Duodenal mucosa (tissue), 2 donors: ENCODE measurements at regions not wholly inside any gene's neighbourhood (a gene's known extent, or its start where the extent isn't known, plus 50 kb on each side); places are given as distances from the start of the nearest gene placed in this dataset.
"Not testable (repeated sequence)": the region's sequence is repeated elsewhere in the genome, so short reads cannot be mapped to it uniquely, and the experiment has no call there.

Experiments used
- H3K27ac ChIP-seq: one replicate; pipeline ENCODE4 v1.7.0; 2013; ENCODE audit warnings: low read depth, low read length
- H3K27me3 ChIP-seq, 2 donors: one replicate each; pipeline ENCODE4 v1.7.0; 2013; ENCODE audit warnings: low read length in 2 of 2, control low read depth in 1 of 2; ENCODE audit not compliant: insufficient read depth in 2 of 2, control insufficient read depth in 1 of 2
- H3K36me3 ChIP-seq, 2 donors: one replicate each; pipeline ENCODE4 v1.7.0; 2013; ENCODE audit warnings: low read length in 2 of 2, control low read depth in 1 of 2; ENCODE audit not compliant: insufficient read depth in 2 of 2, control insufficient read depth in 1 of 2
- H3K4me1 ChIP-seq, 2 donors: one replicate each; pipeline ENCODE4 v1.7.0; 2013; ENCODE audit warnings: low read length in 2 of 2, control low read depth in 1 of 2; ENCODE audit not compliant: insufficient read depth in 2 of 2, control insufficient read depth in 1 of 2
- H3K4me3 ChIP-seq, 2 donors: one replicate each; pipeline ENCODE4 v1.7.0; 2013; ENCODE audit warnings: low read length in 2 of 2, low read depth in 1 of 2
- H3K9ac ChIP-seq, 2 donors: one replicate each; pipeline ENCODE4 v1.7.0; 2013; ENCODE audit warnings: low read length in 2 of 2, low read depth in 1 of 2
- H3K9me3 ChIP-seq, 2 donors: one replicate each; pipeline ENCODE4 v1.7.0; 2013; ENCODE audit warnings: low read length in 2 of 2, control low read depth in 1 of 2; ENCODE audit not compliant: control insufficient read depth in 1 of 2

GRCh38 chr2:67169417-67170140, 227.6 kb upstream of the ETAA1 start:
- Histone ChIP-seq H3K27me3 (no peaks in the 10 kb centered on the region), H3K36me3 (no peaks in the 10 kb centered on the region), H3K4me1 (no peaks in the 10 kb centered on the region), H3K4me3 (no peak overlapping the region), H3K27ac (no peak overlapping the region), H3K9me3 (no peaks in the 10 kb centered on the region), H3K9ac (no peak overlapping the region)

GRCh38 chr2:67179526-67179925, 217.6 kb upstream of the ETAA1 start:
- no peak overlapping the region for H3K27ac ChIP-seq
- H3K36me3 ChIP-seq: no peaks in the 10 kb centered on the region
- H3K9me3 ChIP-seq: no peaks in the 10 kb centered on the region
- no peaks in the 10 kb centered on the region for H3K27me3 ChIP-seq
- no peaks in the 10 kb centered on the region for H3K4me1 ChIP-seq
- H3K9ac ChIP-seq: no peak overlapping the region
- no peak overlapping the region for H3K4me3 ChIP-seq

DNA sequence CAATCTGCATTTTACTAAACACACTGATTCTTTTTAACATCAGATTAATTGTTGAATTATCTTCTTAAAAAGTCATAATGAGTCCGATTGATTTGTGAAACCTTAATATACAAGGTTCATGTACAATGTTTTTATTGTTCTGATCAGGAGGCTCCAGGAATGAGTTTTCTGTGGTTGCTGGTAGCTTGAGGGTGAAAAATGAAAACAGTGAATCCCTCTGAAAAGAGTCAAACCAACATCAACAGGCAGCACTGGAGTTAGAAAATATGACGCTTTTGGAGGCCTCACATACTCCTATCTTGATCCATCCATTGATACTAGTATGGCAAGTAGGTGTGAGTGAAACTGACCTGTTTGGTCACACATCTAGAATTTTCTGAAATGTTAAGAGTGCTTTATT, 216.3 kb upstream of the ETAA1 start:
- H3K9me3 ChIP-seq: no peaks in the 10 kb centered on the region
- no peaks in the 10 kb centered on the region for H3K27me3 ChIP-seq
- H3K9ac ChIP-seq: no peak overlapping the region
- H3K4me3 ChIP-seq: no peak overlapping the region
- H3K36me3 ChIP-seq: no peaks in the 10 kb centered on the region
- H3K4me1 ChIP-seq: no peaks in the 10 kb centered on the region
- H3K27ac ChIP-seq: no peak overlapping the region

- Histone ChIP-seq H3K4me1 (no peaks in the 10 kb centered on the region), H3K27me3 (no peaks in the 10 kb centered on the region), H3K9me3 (no peaks in the 10 kb centered on the region), H3K9ac (no peak overlapping the region), H3K27ac (no peak overlapping the region), H3K36me3 (no peaks in the 10 kb centered on the region), H3K4me3 (no peak overlapping the region)
Measured at GRCh38 chr2:67182884-67183283, 214.2 kb upstream of the ETAA1 start.

DNA sequence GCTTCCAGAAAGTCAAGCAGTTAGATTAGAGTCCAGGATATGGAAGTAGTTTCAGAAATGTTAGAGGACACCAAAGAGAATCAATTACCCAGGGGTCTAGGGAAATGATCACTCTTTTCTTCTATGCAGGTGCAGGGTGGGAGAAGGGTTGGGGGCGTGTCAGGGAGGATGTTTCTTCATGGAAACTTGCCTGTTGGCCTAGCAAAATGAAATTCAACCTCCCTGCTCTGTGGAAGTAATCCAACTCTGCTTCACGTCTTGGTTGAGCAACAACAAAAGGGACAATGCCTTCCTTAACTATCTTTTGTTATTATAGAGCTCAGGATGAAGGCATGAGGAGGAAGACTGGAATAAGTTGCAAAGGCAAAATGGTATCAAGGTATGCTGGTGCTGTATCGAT, 210.8 kb upstream of the ETAA1 start:
- Histone ChIP-seq H3K27me3 (no peaks in the 10 kb centered on the region), H3K4me1 (no peaks in the 10 kb centered on the region), H3K27ac (no peak overlapping the region), H3K36me3 (no peaks in the 10 kb centered on the region), H3K9me3 (no peaks in the 10 kb centered on the region), H3K9ac (no peak overlapping the region), H3K4me3 (no peak overlapping the region)

DNA sequence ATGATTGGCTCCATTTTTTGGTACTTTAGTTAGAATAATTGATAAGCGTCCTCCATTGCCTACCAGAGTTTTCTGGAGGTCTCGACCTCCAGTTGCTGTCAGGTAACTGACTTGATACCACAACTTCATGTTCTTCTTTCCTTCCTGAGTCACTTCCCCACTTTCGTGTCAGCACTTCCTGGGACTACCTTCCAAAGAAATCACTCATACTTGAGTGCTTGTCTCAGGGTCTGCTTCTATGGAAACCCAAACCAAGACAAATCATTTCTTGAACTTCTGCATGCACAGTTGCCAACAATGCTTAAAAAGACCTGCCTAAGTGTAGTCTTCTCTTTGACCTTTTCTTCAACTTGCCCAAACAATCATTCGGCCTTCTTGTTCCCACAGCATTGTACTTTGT, 210.3 kb upstream of the ETAA1 start:
- Histone ChIP-seq H3K36me3 (no peaks in the 10 kb centered on the region), H3K27me3 (no peaks in the 10 kb centered on the region), H3K4me1 (no peaks in the 10 kb centered on the region), H3K9me3 (no peaks in the 10 kb centered on the region), H3K9ac (no peak overlapping the region), H3K4me3 (no peak overlapping the region), H3K27ac (no peak overlapping the region)

GRCh38 chr2:67195327-67195726, 201.8 kb upstream of the ETAA1 start:
- not testable (repeated sequence) for H3K9ac ChIP-seq, H3K4me1 ChIP-seq, H3K27ac ChIP-seq, H3K4me3 ChIP-seq, H3K27me3 ChIP-seq, H3K36me3 ChIP-seq, H3K9me3 ChIP-seq

GRCh38 chr2:67201521-67201920, 195.6 kb upstream of the ETAA1 start:
- no peak overlapping the region for H3K9ac ChIP-seq
- H3K27ac ChIP-seq: no peak overlapping the region
- no peaks in the 10 kb centered on the region for H3K36me3 ChIP-seq
- no peaks in the 10 kb centered on the region for H3K4me1 ChIP-seq
- H3K9me3 ChIP-seq: no peaks in the 10 kb centered on the region
- no peaks in the 10 kb centered on the region for H3K27me3 ChIP-seq
- no peak overlapping the region for H3K4me3 ChIP-seq

- Histone ChIP-seq H3K27ac (no peak overlapping the region), H3K27me3 (no peaks in the 10 kb centered on the region), H3K4me1 (no peaks in the 10 kb centered on the region), H3K9me3 (no peaks in the 10 kb centered on the region), H3K9ac (no peak overlapping the region), H3K4me3 (no peak overlapping the region), H3K36me3 (no peaks in the 10 kb centered on the region)
Measured at GRCh38 chr2:67204349-67204748, 192.8 kb upstream of the ETAA1 start.

GRCh38 chr2:67208887-67209500, 188.1 kb upstream of the ETAA1 start:
- Histone ChIP-seq H3K27me3 (no peaks in the 10 kb centered on the region), H3K27ac (no peak overlapping the region), H3K36me3 (no peaks in the 10 kb centered on the region), H3K9ac (no peak overlapping the region), H3K9me3 (no peaks in the 10 kb centered on the region), H3K4me1 (no peaks in the 10 kb centered on the region), H3K4me3 (no peak overlapping the region)
